RWPE2 (cell line): ENCODE measurements at regions not wholly inside any gene's neighbourhood (a gene's known extent, or its start where the extent isn't known, plus 50 kb on each side); places are given as distances from the start of the nearest gene placed in this dataset.

Experiments used
- ATAC-seq: fragments of 200-7000 bp; cut with Tn5 transposase; 3 replicates; pipeline ENCODE4 v1.9.1; 2021; ENCODE audit warnings: low read depth
- DNase-seq: peaks from one replicate; pipeline ENCODE4 v3.0.0-alpha.2; 2020; ENCODE audit warnings: low spot score
- H3K27ac ChIP-seq: fragments of 450-650 bp; 2 replicates; pipeline ENCODE4 v1.5.1; 2017; ENCODE audit warnings: mild to moderate bottlenecking; ENCODE audit not compliant: poor library complexity, severe bottlenecking
- H3K27me3 ChIP-seq: fragments of 250-450 bp; sonication (Bioruptor Pico); 2 replicates; pipeline ENCODE4 v1.5.1; 2021; ENCODE audit warnings: mild to moderate bottlenecking, moderate library complexity; ENCODE audit not compliant: insufficient read depth, poor library complexity, severe bottlenecking
- H3K36me3 ChIP-seq: fragments of 250-450 bp; sonication (Bioruptor Pico); 2 replicates; pipeline ENCODE4 v1.5.1; 2020; ENCODE audit warnings: low read depth, mild to moderate bottlenecking, moderate library complexity
- H3K4me1 ChIP-seq: fragments of 250-450 bp; sonication (Bioruptor Pico); 2 replicates; pipeline ENCODE4 v1.5.1; 2021; ENCODE audit warnings: mild to moderate bottlenecking, moderate library complexity; ENCODE audit not compliant: insufficient read depth, poor library complexity, severe bottlenecking
- H3K4me3 ChIP-seq: fragments of 250-450 bp; sonication (Bioruptor Pico); 2 replicates; pipeline ENCODE4 v1.5.1; 2021; ENCODE audit warnings: mild to moderate bottlenecking, moderate library complexity; ENCODE audit not compliant: severe bottlenecking
- H3K9me3 ChIP-seq: fragments of 250-450 bp; sonication (Bioruptor Pico); 2 replicates; pipeline ENCODE4 v1.5.1; 2021; ENCODE audit warnings: mild to moderate bottlenecking, moderate library complexity; ENCODE audit not compliant: severe bottlenecking
- TF ChIP-seq, protein P1 (sequence below): fragments of 450-650 bp; IDR thresholded peaks from one replicate; pipeline ENCODE4 v1.5.1; 2017; ENCODE audit warnings: mild to moderate bottlenecking, moderate library complexity; ENCODE audit not compliant: poor library complexity, severe bottlenecking

DNA sequence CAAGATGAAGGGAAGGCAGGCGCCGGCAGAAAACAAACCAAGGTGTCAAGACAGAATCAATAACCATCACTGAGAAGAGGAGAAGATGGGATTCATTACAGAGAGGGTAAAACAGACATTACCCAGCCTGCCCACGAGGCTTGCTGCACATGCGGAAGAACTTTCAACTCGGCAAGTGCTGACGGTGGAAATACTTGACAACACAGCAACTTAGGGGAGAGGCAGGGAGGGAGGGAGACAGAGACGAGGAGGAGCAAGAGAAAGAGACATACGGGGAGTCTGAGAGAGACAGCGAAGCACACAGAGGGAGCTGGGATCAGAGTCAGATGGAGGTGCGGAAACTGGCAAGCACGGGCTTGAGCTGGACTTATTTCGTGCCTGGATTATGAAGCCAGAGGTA, 129.3 kb upstream of the NECTIN1 start:
- H3K4me3 ChIP-seq: no peak overlapping the region
- peaks cover 5% of the 10 kb centered on the region for H3K4me1 ChIP-seq
- ATAC-seq: no peak
- H3K9me3 ChIP-seq: no peaks in the 10 kb centered on the region
- no peaks in the 10 kb centered on the region for H3K36me3 ChIP-seq
- DNase-seq: no peak
- no peaks in the 10 kb centered on the region for H3K27me3 ChIP-seq
- H3K27ac ChIP-seq: no peak overlapping the region
- TF ChIP-seq, protein P1, sequence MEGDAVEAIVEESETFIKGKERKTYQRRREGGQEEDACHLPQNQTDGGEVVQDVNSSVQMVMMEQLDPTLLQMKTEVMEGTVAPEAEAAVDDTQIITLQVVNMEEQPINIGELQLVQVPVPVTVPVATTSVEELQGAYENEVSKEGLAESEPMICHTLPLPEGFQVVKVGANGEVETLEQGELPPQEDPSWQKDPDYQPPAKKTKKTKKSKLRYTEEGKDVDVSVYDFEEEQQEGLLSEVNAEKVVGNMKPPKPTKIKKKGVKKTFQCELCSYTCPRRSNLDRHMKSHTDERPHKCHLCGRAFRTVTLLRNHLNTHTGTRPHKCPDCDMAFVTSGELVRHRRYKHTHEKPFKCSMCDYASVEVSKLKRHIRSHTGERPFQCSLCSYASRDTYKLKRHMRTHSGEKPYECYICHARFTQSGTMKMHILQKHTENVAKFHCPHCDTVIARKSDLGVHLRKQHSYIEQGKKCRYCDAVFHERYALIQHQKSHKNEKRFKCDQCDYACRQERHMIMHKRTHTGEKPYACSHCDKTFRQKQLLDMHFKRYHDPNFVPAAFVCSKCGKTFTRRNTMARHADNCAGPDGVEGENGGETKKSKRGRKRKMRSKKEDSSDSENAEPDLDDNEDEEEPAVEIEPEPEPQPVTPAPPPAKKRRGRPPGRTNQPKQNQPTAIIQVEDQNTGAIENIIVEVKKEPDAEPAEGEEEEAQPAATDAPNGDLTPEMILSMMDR: no peak

DNA sequence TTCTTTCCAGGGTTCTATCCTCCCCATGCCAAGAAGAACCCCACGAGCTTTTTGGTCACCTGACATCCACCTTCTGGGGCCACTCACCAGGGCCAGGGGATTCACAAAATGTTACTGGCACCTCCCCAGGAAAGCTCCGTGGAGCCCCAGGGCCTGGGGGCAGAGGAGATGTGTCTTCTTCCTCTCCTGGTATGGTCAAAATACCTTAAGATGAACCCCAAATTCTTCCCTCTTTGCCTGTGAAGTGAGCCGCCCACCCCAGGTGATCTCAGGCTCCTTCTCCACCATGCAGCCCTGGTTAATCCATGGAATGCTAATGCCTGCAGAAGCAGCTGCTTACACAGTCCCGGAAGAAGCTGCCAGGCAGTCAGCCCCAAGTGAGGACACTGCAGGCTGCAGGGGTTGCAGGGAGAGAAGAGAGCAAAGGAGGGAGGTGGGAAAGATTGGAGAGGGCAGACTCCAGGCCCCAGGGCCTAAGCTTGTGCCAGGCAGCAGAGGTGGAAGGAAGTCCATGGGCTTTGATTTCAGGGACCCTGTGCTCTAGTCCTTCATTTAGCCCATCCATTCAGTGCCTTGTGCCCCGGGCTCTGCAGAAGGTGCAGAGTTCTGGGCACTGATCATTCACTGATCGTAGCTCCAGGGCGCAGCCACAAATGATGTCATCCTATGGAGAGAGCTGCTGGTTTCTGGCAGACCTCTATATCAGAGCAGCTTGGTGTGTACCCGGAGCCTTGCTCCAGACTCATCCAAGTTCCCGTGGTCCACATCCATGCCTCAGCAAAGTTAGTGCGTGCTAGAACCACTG, 127.9 kb upstream of the NECTIN1 start:
- Histone ChIP-seq H3K27me3 (no peaks in the 10 kb centered on the region), H3K36me3 (no peaks in the 10 kb centered on the region), H3K27ac (no peak overlapping the region)

DNA sequence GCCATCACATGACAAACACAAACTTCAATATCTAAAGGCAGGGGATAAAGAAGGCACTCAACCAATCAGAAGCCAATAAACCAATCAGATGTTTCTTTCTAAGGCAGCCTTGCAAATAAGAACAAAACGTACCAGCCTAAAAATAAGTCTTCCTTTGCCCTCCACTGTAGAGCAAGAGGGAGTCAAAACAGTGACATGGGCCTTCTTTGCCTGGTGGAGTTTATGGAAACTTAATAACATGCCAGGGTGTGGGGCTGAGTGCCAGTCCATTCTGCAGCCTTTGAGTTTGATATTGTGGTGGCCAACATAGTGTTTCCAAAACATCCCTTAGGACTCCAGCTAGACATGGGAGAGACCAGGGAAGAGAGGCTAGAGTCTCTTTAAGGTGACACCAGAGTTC, 126.1 kb upstream of the NECTIN1 start:
- ATAC-seq: no peak
- no peak overlapping the region for H3K4me3 ChIP-seq
- no peak overlapping the region for H3K27ac ChIP-seq
- TF ChIP-seq, protein P1: no peak
- DNase-seq: no peak
- no peaks in the 10 kb centered on the region for H3K9me3 ChIP-seq
- no peaks in the 10 kb centered on the region for H3K27me3 ChIP-seq
- no peaks in the 10 kb centered on the region for H3K36me3 ChIP-seq
- no peaks in the 10 kb centered on the region for H3K4me1 ChIP-seq

More for the DNA sequence above, 127.9 kb upstream of the NECTIN1 start:
- TF ChIP-seq, protein P1: no peak
- no peaks in the 10 kb centered on the region for H3K9me3 ChIP-seq
- ATAC-seq (no peak), DNase-seq (no peak)
- H3K4me1 ChIP-seq: peaks cover 5% of the 10 kb centered on the region
- no peak overlapping the region for H3K4me3 ChIP-seq

DNA sequence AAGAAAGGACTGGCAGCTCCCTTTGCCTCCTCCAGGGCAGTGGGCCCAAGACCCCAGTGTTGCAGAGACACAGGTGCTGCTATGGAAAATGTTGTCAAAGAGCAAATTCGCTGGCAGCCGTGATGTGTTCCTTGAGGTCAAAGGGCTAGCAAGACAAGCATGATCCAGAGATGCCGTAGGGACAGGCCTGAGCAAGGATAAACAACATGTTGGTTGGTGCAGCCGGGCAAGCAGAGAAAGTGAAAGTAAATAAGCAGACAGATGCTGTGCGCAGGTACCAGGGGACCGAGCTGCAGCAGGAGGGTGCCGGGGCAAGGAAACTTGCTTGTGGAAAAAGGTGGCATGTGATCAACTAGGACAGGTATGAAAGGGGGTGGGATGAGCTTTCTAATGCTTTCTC, 125.5 kb upstream of the NECTIN1 start:
- no peak overlapping the region for H3K4me3 ChIP-seq
- no peaks in the 10 kb centered on the region for H3K9me3 ChIP-seq
- H3K4me1 ChIP-seq: no peaks in the 10 kb centered on the region
- no peaks in the 10 kb centered on the region for H3K36me3 ChIP-seq
- no peaks in the 10 kb centered on the region for H3K27me3 ChIP-seq
- DNase-seq (no peak), ATAC-seq (peak; percentile 51; the same call in 1 of the 3 replicates)
- H3K27ac ChIP-seq: no peak overlapping the region
- TF ChIP-seq, protein P1: no peak
